ENCODE measurements at regions not wholly inside any gene's neighbourhood (a gene's known extent, or its start where the extent isn't known, plus 50 kb on each side); places are given as distances from the start of the nearest gene placed in this dataset.

- DNase-seq, result no peak
These were observed 147.4 kb upstream of the STK17B start for GRCh38 chr2:196318517-196319377.

DNA sequence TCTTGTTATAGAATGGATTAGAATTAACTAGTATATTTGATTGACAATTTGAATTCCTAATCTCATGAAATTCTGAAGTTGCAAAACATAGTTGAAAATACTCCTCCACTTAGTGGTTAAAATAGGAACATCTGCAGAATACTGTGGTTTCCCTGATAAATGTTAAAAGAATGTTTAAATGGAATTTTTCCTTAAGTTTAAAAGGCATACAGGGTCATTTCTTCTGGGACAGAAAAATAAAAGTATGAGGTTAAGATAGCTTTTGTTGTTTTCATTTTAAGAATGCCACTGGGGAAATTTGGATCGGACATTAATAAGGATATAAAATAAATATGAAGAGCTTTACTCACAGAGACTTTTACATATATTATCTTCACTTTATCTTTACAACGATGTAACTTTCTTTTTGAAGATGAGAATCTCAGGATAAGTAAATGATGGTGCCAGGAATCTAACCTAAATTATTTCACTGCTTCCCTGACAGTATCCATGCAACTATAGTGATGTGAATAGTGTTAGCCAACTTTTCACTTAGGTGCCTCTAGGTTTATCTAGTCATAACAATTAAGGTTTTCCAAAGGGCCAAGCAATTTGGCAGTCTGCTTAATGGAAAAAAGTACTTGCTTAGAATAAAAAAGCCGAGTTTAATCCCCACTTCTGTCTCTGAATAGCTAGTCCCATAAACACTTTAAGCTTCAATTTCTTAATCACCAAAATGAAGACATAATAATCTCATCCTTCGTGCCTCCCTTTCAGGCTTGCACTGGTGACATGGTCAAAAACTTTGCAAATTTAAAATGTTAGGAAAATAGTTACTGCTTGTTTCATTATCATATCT, 151.8 kb upstream of the STK17B start:
- no peak for DNase-seq

GRCh38 chr2:196324211-196324610, 152.8 kb upstream of the STK17B start:
- DNase-seq, result no peak

DNA sequence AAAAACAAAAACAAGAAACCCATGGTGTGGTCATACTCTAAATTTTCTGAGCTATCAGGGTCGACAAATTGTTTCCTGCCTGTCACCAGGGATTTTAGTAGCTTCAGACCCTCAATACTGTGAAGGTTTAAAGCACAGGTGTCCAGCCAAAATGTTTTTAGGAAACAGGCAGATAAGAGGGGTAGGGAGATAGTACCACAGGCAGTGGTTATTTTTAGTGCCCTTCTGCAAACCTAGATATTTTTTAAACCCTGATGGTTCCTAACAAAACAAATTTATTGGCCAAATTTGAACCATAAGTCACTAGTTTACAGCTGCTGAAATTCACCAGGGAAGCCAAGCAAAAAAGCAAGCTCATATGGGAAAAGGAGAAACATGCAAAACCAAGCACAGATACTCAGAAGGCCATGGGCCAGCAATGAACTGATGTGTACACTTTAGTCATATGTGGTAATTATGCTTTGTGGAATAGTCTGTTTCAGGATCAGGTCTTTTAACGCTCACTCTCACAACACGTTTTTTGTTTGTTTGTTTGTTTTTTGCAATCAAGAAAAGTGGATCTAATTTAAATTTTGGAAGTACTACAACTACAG, 156.8 kb upstream of the STK17B start:
- no peak for DNase-seq

DNA sequence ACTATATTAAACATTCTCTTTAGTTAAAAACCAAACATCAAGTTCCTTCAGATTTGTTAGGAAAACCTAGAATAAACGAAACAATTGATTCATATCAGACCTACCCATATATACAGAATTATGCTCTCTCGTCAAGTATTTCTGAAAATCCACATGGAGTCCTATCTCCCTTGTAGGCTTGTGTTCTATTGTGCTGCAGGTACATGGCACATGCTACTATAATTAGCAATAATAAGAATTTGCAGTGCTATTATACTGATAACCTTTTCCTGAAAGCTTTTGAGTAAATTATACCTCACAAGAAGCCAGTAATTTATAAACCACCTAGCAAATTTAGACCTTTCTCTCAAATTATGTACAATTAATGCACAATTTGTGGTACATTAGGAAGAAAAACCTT, 158.6 kb upstream of the STK17B start:
- DNase-seq, result no peak

DNA sequence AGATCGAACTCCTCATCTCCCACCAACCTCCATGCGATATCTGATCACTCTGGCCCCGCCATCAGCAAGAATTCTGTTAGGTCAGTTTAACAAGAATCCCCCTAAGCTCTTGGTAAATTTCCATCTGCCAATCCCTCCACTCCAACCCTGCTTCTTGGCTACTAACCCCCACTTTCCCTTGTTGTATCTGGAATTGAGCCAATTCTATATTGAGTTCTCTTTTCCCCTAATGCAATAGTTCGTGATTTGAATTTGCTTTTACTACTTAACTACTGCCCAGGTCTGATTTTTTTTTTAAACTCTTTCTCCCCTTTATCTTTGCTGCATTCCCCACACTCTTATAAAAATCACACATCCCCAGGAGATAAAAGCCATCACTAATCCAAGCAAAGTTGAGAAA, 159.3 kb upstream of the STK17B start:
- DNase-seq, result no peak

- no peak for DNase-seq
These were observed 159.8 kb upstream of the STK17B start for GRCh38 chr2:196331143-196331542.

DNA sequence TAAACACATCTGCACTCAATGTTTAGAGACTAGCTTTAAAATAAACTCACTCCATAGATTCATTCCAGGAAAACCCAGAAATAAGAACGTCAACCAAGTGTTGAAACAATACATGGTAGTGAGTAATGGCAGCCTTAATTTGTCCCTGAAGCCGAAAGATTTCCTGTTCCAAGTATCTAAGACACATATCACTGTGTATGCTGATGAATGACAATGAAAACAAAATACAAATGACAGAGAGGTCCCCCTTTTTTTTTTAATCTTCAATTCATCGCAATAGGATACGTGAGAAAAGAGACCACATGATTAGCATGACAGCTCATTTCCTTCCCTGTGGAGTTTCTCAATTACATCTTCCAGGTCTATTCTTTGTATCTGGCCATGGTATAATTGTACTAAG, 160.5 kb upstream of the STK17B start:
- no peak for DNase-seq

GRCh38 chr2:196333397-196333796, 162.0 kb upstream of the STK17B start:
- DNase-seq, result no peak

- DNase-seq, result no peak
These were observed 163.3 kb upstream of the STK17B start for GRCh38 chr2:196334710-196335109.

GRCh38 chr2:196335221-196335634, 163.8 kb upstream of the STK17B start:
- no peak for DNase-seq

DNA sequence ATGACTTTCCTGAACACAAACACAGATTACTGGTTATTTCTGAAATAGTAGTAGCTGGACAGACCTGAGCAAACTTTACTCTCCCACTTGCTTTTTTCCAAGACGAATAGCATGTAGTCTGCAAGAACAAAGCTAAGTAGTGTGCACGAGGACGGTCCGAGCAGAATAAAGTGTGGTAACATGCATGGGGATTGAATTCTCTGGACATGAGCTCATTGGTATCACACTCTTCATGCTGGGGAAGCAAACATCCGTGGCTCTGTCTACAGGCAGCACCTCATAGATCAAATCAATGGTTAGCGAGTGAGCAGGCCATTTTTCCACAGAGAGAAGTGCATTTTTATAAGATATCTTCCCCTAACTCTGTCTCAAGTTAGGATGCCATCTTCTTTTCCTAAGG, 164.8 kb upstream of the STK17B start:
- no peak for DNase-seq

DNA sequence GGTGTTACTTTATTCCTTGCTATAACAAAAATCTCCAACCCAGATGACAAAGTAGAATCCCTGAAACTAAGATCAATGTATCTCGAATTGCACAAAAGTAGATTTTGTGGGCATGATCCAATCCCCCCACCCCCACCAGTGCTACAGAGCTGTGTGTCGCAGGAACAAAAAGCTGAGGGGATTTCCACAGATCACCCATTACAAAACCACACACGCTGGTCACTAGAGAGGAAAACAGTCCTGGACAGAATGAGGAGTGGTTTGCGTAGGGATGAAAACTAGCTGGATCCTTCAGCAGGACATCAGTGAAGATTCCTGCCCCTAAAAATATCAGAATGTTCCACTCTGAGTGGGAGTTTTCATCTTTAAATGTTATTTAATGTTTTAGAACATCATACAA, 165.3 kb upstream of the STK17B start:
- DNase-seq, result no peak

- DNase-seq, result peak; percentile 56
These were observed 166.0 kb upstream of the STK17B start for GRCh38 chr2:196337208-196337953.

- DNase-seq, result no peak
These were observed 167.1 kb upstream of the STK17B start for GRCh38 chr2:196338440-196338839.

DNA sequence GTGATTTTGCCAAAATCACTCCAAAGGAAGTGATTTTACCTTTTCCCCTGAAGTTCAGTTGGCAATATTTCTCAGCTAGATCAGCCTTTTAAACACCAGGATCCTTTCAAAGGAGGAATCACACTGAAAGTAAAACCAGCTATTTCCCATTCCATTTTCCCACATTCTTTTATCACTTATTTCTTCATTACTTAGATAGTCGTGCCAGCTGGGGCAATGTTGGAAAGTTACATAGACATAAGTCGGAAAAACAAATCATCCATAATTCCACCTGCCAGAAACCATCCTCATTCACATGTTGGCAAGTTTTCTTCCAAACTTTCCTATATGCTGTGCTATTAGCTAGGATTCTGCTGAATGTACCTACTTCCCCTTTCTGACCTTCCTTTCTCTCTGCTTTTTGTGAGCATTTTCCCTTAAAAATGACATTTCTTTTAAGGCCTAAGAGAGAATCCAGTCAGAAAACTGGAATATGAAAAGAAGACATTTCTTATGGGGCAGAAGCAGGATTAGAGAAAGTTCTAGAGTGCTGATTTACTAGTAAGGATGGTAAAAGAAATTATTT, 170.0 kb upstream of the STK17B start:
- no peak for DNase-seq

- DNase-seq, result no peak
These were observed 173.0 kb upstream of the STK17B start for GRCh38 chr2:196344397-196344796.

DNA sequence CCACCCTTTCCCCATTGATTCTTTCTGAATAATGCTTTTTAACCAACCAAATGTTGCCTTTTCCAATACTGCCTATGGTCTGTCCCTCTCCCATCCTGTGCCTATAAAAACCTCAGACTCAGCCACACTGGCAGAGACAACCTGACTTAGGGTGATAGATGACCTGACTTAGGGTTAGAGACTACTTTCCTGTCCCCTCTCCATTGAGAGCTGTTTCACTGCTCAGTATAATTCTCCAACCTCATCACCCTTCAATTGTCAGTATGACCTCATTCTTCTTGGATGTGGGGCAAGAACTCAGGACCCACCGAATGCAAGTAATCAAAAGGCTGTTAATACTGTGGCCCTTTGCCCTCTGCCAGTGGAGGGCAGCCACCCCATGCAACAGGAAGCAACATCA, 182.3 kb upstream of the STK17B start:
- no peak for DNase-seq

DNA sequence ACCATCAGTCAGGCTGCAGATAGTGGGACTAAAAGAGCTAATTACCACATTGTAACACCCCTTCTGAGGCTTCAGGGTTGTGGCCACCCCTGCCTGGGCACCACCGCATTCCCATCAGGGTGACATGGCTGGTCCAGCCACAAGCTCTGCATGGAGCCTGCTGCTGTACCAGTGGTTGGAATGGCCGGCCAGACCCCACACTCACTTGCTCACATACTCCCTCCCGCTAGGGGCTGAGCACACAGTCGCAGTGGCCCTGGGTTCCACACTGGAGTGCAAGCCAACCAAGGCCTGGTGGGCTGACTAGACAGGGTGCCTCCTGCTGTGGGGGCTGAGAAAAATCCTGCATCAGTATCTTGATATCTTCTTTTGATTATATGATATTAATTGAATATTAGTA, 182.8 kb upstream of the STK17B start:
- no peak for DNase-seq

GRCh38 chr2:196356332-196356731, 185.0 kb upstream of the STK17B start:
- no peak for DNase-seq

DNA sequence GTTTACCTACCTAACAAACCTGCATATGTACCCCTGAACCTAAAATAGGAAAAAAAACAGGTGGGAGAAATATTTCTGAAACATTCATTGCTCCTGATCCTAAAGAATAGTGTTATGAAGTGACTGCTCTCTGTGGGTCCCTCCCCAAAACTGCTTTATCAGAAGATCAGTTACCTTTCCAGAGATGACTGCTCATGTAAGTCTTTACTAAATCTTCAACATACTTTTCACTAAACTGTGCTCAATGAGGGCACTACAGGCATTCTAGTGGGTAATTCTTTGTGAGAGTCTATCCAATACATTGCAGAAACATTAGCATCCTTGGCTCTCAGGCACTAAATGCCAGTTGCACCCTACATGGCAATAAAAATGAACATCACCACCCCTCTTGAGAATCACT, 189.3 kb upstream of the STK17B start:
- DNase-seq, result no peak

GRCh38 chr2:196361606-196362326, 190.4 kb upstream of the STK17B start:
- DNase-seq, result no peak
